ENCODE measurements at regions not wholly inside any gene's neighbourhood (a gene's known extent, or its start where the extent isn't known, plus 50 kb on each side); places are given as distances from the start of the nearest gene placed in this dataset.

GRCh38 chr2:4174796-4175195, 471.4 kb downstream of the DCDC2C start:
- no peaks in the 10 kb centered on the region for H3K27me3 ChIP-seq (ENCODE audit: low read length)
- H3K9ac ChIP-seq (ENCODE audit: low read length): no peak overlapping the region
- TF ChIP-seq CTCF (IDR thresholded peaks at IDR 0.05; ENCODE audit: insufficient read depth, low read length, poor library complexity, severe bottlenecking) (no peak), EZH2phosphoT487 (conservative IDR thresholded peaks at IDR 0.05; ENCODE audit: low read length) (no peak)
- no peak overlapping the region for H3K27ac ChIP-seq (ENCODE audit: low read depth, low read length)
- no peak overlapping the region for H3K4me2 ChIP-seq (ENCODE audit: low read depth, low read length, poor library complexity, severe bottlenecking)
- no peaks in the 10 kb centered on the region for H3F3A ChIP-seq (ENCODE audit: insufficient read depth)
- no peaks in the 10 kb centered on the region for H4K20me1 ChIP-seq (ENCODE audit: low read depth, low read length)
- no peaks in the 10 kb centered on the region for H3K79me2 ChIP-seq (ENCODE audit: insufficient read depth, low read length)
- peaks cover 4% of the 10 kb centered on the region; the same call in 1 of the 2 replicates for H3K9me3 ChIP-seq (ENCODE audit: insufficient read depth, low read length)
- no peaks in the 10 kb centered on the region for H3K36me3 ChIP-seq (ENCODE audit: low read length)
- no peaks in the 10 kb centered on the region for H3K9me2 ChIP-seq (replicated peaks; ENCODE audit: insufficient read depth, low read length)
- no peak overlapping the region for H2AFZ ChIP-seq (ENCODE audit: low read depth, low read length, severe bottlenecking)
- no peak overlapping the region for H3K4me3 ChIP-seq (ENCODE audit: insufficient read depth, low read length, poor library complexity, severe bottlenecking)

- Histone ChIP-seq H3K4me2 (ENCODE audit: low read depth, low read length, poor library complexity, severe bottlenecking) (no peak overlapping the region), H4K20me1 (ENCODE audit: low read depth, low read length) (no peaks in the 10 kb centered on the region)
Measured at GRCh38 chr2:4175343-4175742, 472.0 kb downstream of the DCDC2C start.

GRCh38 chr2:4180631-4181030, 477.3 kb downstream of the DCDC2C start:
- TF ChIP-seq CTCF (IDR thresholded peaks at IDR 0.05; ENCODE audit: insufficient read depth, low read length, poor library complexity, severe bottlenecking) (no peak), EZH2phosphoT487 (conservative IDR thresholded peaks at IDR 0.05; ENCODE audit: low read length) (no peak)

More at GRCh38 chr2:4175343-4175742, 472.0 kb downstream of the DCDC2C start:
- Histone ChIP-seq H3K36me3 (ENCODE audit: low read length) (no peaks in the 10 kb centered on the region), H3K9me2 (replicated peaks; ENCODE audit: insufficient read depth, low read length) (no peaks in the 10 kb centered on the region), H3F3A (ENCODE audit: insufficient read depth) (no peaks in the 10 kb centered on the region), H3K4me3 (ENCODE audit: insufficient read depth, low read length, poor library complexity, severe bottlenecking) (no peak overlapping the region), H3K27me3 (ENCODE audit: low read length) (no peaks in the 10 kb centered on the region), H2AFZ (ENCODE audit: low read depth, low read length, severe bottlenecking) (no peak overlapping the region), H3K9me3 (ENCODE audit: insufficient read depth, low read length) (peaks cover 4% of the 10 kb centered on the region; the same call in 1 of the 2 replicates), H3K79me2 (ENCODE audit: insufficient read depth, low read length) (no peaks in the 10 kb centered on the region), H3K9ac (ENCODE audit: low read length) (no peak overlapping the region), H3K27ac (ENCODE audit: low read depth, low read length) (no peak overlapping the region)
- no peak for TF ChIP-seq CTCF (IDR thresholded peaks at IDR 0.05; ENCODE audit: insufficient read depth, low read length, poor library complexity, severe bottlenecking)
- no peak for TF ChIP-seq EZH2phosphoT487 (conservative IDR thresholded peaks at IDR 0.05; ENCODE audit: low read length)

More at GRCh38 chr2:4180631-4181030, 477.3 kb downstream of the DCDC2C start:
- Histone ChIP-seq H3K9me2 (replicated peaks; ENCODE audit: insufficient read depth, low read length) (no peaks in the 10 kb centered on the region), H3K9ac (ENCODE audit: low read length) (no peak overlapping the region), H3K27ac (ENCODE audit: low read depth, low read length) (no peak overlapping the region), H3F3A (ENCODE audit: insufficient read depth) (no peaks in the 10 kb centered on the region), H3K27me3 (ENCODE audit: low read length) (no peaks in the 10 kb centered on the region), H3K4me3 (ENCODE audit: insufficient read depth, low read length, poor library complexity, severe bottlenecking) (no peak overlapping the region), H3K79me2 (ENCODE audit: insufficient read depth, low read length) (no peaks in the 10 kb centered on the region), H2AFZ (ENCODE audit: low read depth, low read length, severe bottlenecking) (no peak overlapping the region), H3K4me2 (ENCODE audit: low read depth, low read length, poor library complexity, severe bottlenecking) (no peak overlapping the region), H4K20me1 (ENCODE audit: low read depth, low read length) (no peaks in the 10 kb centered on the region), H3K36me3 (ENCODE audit: low read length) (no peaks in the 10 kb centered on the region), H3K9me3 (ENCODE audit: insufficient read depth, low read length) (peaks cover 4% of the 10 kb centered on the region; the same call in 1 of the 2 replicates)
